ENCODE measurements at regions not wholly inside any gene's neighbourhood (a gene's known extent, or its start where the extent isn't known, plus 50 kb on each side); places are given as distances from the start of the nearest gene placed in this dataset.

DNA sequence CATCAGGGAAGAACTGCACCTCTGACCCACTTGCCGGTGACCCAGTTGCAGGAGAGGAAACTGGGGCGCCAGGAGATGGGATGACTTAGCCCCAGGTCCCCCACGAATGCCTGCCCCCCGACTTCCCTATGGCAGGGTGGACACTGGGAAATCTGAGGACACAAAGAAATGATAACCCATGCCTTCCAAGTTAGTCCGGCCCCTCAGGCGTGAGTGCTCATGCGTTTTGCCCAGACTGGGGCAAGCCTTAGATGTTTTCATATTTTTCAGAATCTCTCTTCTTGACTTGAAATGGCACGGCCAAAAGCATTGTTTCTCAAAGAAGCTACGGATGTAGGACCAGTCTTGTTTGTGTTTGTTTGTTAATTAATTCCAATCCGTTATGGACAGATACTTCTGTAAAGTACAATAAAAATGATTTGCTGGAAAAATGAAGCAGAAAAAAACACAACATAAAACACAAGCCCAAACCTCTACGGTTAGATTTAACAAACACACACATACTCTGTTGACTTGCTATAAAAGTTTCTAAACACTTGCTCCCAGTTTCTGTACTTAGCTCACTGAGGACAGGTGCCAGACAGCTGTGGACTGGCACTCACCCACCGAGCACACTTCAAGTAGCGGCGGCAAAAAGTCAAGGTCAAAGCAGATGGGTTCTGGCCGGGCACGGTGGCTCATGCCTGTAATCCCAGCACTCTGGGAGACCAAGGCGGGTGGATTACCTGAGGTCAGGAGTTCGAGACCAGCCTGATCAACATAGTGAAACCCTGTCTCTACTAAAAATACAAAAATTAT, 341.5 kb downstream of the BCOR start:
- no peak overlapping the region; the same call in 1 of the 2 replicates for H3K4me2 ChIP-seq (ENCODE audit: insufficient read depth, low read length)
- no peak overlapping the region for H2AFZ ChIP-seq (ENCODE audit: low read depth, low read length)
- ChIA-PET CTCF (ENCODE audit: low intra/inter-chr PET ratio) (no interaction called here), POLR2A (no interaction called here)
- BruUV-seq (replicated peaks), result no TSS peak
- intact Hi-C loops (cut with micrococcal nuclease) (no loop called here), in situ Hi-C loops (cut with MboI) (no loop called here)
- no peak overlapping the region for H3K9ac ChIP-seq (ENCODE audit: insufficient read depth in 1 of 2, low read depth in 2 of 2, low read length in 2 of 2)
- H3K9me1 ChIP-seq (ENCODE audit: control insufficient read depth, insufficient read depth, low read length), result no peaks in the 10 kb centered on the region
- no peaks in the 10 kb centered on the region for H3K36me3 ChIP-seq (ENCODE audit: control insufficient read depth, insufficient read depth, low read length)
- H3K27ac ChIP-seq (ENCODE audit: extremely low read depth, low read depth, low read length), result no peak overlapping the region
- H3K9me3 ChIP-seq (replicated peaks; ENCODE audit: control insufficient read depth, insufficient read depth, low read depth, low read length), result no peaks in the 10 kb centered on the region
- WGBS (ENCODE audit: insufficient coverage, low coverage, missing lambda C conversion rate), result 39% methylated on average over 12 of the region's 18 CpGs
- peaks cover 12 to 18% of the 10 kb centered on the region in 2 experiments; a peak in 4 of 5 replicates for H3K4me1 ChIP-seq (replicated peaks in 1 of 2; ENCODE audit: control insufficient read depth in 2 of 2, insufficient read depth in 2 of 2, low read length in 2 of 2)
- no peak overlapping the region for H3K4me3 ChIP-seq
- no peak for FAIRE-seq
- no peak for DNase-seq (ENCODE audit: extremely low read depth in 1 of 4, low spot score in 3 of 4)
- H3K27me3 ChIP-seq (ENCODE audit: control insufficient read depth in 2 of 2, insufficient read depth in 2 of 2, low read length in 2 of 2), result no peaks in the 10 kb centered on the region; a peak in 1 of 5 replicates
- H4K20me1 ChIP-seq (replicated peaks; ENCODE audit: control insufficient read depth, insufficient read depth, low read length), result no peaks in the 10 kb centered on the region
- no peaks in the 10 kb centered on the region for H3K79me2 ChIP-seq (ENCODE audit: control insufficient read depth, insufficient read depth, low read length)
- ATAC-seq, result no peak
- TF ChIP-seq, protein P1, sequence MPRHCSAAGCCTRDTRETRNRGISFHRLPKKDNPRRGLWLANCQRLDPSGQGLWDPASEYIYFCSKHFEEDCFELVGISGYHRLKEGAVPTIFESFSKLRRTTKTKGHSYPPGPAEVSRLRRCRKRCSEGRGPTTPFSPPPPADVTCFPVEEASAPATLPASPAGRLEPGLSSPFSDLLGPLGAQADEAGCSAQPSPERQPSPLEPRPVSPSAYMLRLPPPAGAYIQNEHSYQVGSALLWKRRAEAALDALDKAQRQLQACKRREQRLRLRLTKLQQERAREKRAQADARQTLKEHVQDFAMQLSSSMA (CRISPR knock-in tag; IDR thresholded peaks at IDR 0.05), result no peak
- TF ChIP-seq ZNF696 (CRISPR knock-in tag; conservative IDR thresholded peaks at IDR 0.05) (no peak), KLF13 (tag; IDR thresholded peaks at IDR 0.05; ENCODE audit: borderline replicate concordance, low read depth) (no peak), ZNF41 (CRISPR knock-in tag; conservative IDR thresholded peaks at IDR 0.05) (no peak), CBX8 (IDR thresholded peaks at IDR 0.05; ENCODE audit: borderline replicate concordance, extremely low read depth, low read depth, low read length, poor library complexity, severe bottlenecking) (no peak), SMARCE1 (IDR thresholded peaks at IDR 0.05) (no peak), TBP (optimal IDR thresholded peaks at IDR 0.05; ENCODE audit: low read depth, low read length) (no peak), FIP1L1 (IDR thresholded peaks at IDR 0.05; ENCODE audit: low read depth, low read length, poor library complexity, severe bottlenecking) (no peak)
- TF ChIP-seq, protein P2, sequence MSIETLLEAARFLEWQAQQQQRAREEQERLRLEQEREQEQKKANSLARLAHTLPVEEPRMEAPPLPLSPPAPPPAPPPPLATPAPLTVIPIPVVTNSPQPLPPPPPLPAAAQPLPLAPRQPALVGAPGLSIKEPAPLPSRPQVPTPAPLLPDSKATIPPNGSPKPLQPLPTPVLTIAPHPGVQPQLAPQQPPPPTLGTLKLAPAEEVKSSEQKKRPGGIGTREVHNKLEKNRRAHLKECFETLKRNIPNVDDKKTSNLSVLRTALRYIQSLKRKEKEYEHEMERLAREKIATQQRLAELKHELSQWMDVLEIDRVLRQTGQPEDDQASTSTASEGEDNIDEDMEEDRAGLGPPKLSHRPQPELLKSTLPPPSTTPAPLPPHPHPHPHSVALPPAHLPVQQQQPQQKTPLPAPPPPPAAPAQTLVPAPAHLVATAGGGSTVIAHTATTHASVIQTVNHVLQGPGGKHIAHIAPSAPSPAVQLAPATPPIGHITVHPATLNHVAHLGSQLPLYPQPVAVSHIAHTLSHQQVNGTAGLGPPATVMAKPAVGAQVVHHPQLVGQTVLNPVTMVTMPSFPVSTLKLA (conservative IDR thresholded peaks at IDR 0.05), result no peak
- TF ChIP-seq, protein P3, sequence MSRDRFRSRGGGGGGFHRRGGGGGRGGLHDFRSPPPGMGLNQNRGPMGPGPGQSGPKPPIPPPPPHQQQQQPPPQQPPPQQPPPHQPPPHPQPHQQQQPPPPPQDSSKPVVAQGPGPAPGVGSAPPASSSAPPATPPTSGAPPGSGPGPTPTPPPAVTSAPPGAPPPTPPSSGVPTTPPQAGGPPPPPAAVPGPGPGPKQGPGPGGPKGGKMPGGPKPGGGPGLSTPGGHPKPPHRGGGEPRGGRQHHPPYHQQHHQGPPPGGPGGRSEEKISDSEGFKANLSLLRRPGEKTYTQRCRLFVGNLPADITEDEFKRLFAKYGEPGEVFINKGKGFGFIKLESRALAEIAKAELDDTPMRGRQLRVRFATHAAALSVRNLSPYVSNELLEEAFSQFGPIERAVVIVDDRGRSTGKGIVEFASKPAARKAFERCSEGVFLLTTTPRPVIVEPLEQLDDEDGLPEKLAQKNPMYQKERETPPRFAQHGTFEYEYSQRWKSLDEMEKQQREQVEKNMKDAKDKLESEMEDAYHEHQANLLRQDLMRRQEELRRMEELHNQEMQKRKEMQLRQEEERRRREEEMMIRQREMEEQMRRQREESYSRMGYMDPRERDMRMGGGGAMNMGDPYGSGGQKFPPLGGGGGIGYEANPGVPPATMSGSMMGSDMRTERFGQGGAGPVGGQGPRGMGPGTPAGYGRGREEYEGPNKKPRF (IDR thresholded peaks at IDR 0.05; ENCODE audit: low read depth, low read length), result no peak
- TF ChIP-seq, protein P4, sequence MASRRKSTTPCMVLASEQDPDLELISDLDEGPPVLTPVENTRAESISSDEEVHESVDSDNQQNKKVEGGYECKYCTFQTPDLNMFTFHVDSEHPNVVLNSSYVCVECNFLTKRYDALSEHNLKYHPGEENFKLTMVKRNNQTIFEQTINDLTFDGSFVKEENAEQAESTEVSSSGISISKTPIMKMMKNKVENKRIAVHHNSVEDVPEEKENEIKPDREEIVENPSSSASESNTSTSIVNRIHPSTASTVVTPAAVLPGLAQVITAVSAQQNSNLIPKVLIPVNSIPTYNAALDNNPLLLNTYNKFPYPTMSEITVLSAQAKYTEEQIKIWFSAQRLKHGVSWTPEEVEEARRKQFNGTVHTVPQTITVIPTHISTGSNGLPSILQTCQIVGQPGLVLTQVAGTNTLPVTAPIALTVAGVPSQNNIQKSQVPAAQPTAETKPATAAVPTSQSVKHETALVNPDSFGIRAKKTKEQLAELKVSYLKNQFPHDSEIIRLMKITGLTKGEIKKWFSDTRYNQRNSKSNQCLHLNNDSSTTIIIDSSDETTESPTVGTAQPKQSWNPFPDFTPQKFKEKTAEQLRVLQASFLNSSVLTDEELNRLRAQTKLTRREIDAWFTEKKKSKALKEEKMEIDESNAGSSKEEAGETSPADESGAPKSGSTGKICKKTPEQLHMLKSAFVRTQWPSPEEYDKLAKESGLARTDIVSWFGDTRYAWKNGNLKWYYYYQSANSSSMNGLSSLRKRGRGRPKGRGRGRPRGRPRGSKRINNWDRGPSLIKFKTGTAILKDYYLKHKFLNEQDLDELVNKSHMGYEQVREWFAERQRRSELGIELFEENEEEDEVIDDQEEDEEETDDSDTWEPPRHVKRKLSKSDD (conservative IDR thresholded peaks at IDR 0.05; ENCODE audit: low read length), result no peak
- TF ChIP-seq, protein P5, sequence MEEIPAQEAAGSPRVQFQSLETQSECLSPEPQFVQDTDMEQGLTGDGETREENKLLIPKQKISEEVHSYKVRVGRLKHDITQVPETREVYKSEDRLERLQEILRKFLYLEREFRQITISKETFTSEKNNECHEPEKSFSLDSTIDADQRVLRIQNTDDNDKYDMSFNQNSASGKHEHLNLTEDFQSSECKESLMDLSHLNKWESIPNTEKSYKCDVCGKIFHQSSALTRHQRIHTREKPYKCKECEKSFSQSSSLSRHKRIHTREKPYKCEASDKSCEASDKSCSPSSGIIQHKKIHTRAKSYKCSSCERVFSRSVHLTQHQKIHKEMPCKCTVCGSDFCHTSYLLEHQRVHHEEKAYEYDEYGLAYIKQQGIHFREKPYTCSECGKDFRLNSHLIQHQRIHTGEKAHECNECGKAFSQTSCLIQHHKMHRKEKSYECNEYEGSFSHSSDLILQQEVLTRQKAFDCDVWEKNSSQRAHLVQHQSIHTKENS (CRISPR knock-in tag; IDR thresholded peaks at IDR 0.05), result no peak
